Cardiac fibroblast (primary cell): ENCODE measurements at regions not wholly inside any gene's neighbourhood (a gene's known extent, or its start where the extent isn't known, plus 50 kb on each side); places are given as distances from the start of the nearest gene placed in this dataset.

Experiments
- DNase-seq, 2 donors: peaks; one replicate each; pipeline versions ENCODE4 v3.0.0 to v3.0.0-alpha.2; 2010; ENCODE audit warnings: low read depth in 2 of 2
- H3K4me3 ChIP-seq, 2 donors: replicated peaks in 1 of 2; 1 replicate in 1 of 2; 2 replicates in 1 of 2; pipeline ENCODE4 v1.5.1; 2011; ENCODE audit warnings: low read depth in 2 of 2, low read length in 2 of 2, mild to moderate bottlenecking in 2 of 2, moderate library complexity in 1 of 2
- CTCF ChIP-seq: IDR thresholded peaks from one replicate; pipeline ENCODE4 v1.5.1; 2011; ENCODE audit warnings: low read depth, mild to moderate bottlenecking, low read length, inconsistent platforms

- no peak overlapping the region for H3K4me3 ChIP-seq
- DNase-seq: peak; percentile 60 to 92
- no peak for TF ChIP-seq CTCF
Measured at GRCh38 chr13:79782541-79783205, 301.7 kb downstream of the NDFIP2 start.

- no peak for TF ChIP-seq CTCF
- no peak for DNase-seq
Measured at GRCh38 chr13:79781829-79782540, 301.0 kb downstream of the NDFIP2 start.

GRCh38 chr13:79780240-79780639 lies 299.3 kb downstream of the NDFIP2 start:
- TF ChIP-seq CTCF: no peak
- H3K4me3 ChIP-seq: peak overlapping the region in 1 of 2 donors; percentile 8
- DNase-seq: peak; percentile 32 to 63

More at GRCh38 chr13:79781829-79782540, 301.0 kb downstream of the NDFIP2 start:
- no peak overlapping the region for H3K4me3 ChIP-seq

GRCh38 chr13:79779761-79780160 lies 298.8 kb downstream of the NDFIP2 start:
- H3K4me3 ChIP-seq: peak overlapping the region in 1 of 2 donors; percentile 8
- DNase-seq: peak; percentile 65 to 85
- TF ChIP-seq CTCF: no peak

DNA sequence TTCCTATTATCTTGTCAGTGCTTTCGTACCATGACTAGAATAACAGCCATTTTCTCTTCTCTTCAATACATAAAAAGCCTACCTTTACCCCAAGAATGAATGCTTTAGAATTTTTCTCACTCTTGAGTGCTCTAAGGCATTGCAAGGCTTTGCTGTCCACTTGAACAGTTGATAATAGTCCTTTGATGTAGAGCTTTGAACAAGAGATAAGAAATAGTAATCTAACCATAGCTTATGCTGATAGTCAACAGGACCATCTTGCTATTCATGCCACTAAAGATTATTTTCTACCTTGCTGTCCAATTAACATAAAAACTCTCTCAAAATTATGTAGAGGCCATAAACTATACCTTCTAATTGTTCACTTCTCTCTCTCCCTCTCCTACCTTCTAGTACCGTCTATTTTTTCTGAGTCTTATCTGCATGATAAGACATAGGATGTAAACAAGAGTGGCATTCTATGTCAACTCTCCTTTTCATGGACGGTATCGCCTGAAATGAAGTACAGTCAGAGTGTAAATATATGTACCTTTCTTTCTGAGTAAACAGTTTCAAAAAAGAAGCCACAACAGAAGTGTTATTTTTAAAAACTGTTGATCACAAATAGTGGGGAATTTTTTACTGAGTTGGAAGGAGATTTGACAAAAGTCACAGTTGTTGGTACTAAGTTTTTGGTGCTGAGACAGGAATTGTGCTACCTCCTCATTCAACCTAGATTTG lies 297.9 kb downstream of the NDFIP2 start:
- TF ChIP-seq CTCF: no peak
- H3K4me3 ChIP-seq: no peak overlapping the region
- DNase-seq: no peak

DNA sequence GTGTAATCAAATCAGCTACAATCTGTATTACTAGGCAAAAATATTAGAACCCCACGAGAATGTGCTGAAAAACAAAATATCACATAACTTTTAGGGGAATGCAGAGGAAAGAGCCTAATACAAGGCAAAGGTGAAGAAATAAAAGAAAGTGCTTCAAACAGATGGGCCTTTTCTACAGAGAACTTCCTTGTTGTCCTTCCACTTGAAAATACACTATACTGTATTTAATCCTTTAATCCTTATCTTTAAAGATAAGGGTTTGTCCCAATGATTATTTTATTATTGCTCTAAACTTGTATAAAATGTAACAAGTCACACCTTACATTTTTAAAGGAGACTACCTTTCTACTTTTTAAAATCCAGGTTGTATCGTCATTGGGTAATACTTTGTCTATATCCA lies 296.5 kb downstream of the NDFIP2 start:
- TF ChIP-seq CTCF: no peak
- DNase-seq: no peak

More for the DNA sequence above, 296.5 kb downstream of the NDFIP2 start:
- H3K4me3 ChIP-seq: no peak overlapping the region
